Astrocyte (in vitro differentiated cells and primary cell): ENCODE measurements at regions not wholly inside any gene's neighbourhood (a gene's known extent, or its start where the extent isn't known, plus 50 kb on each side); places are given as distances from the start of the nearest gene placed in this dataset.

ENCODE experiments used
- EZH2 ChIP-seq: IDR thresholded peaks from 2 replicates; pipeline ENCODE4 v1.6.1; 2012; ENCODE audit warnings: mild to moderate bottlenecking, low read length, inconsistent platforms; ENCODE audit not compliant: insufficient read depth
- TF ChIP-seq, protein P1 (sequence below): IDR thresholded peaks from 2 replicates; pipeline ENCODE4 v1.5.1; 2011; ENCODE audit warnings: low read depth, mild to moderate bottlenecking, inconsistent platforms, low read length, moderate library complexity; ENCODE audit not compliant: insufficient read depth

DNA sequence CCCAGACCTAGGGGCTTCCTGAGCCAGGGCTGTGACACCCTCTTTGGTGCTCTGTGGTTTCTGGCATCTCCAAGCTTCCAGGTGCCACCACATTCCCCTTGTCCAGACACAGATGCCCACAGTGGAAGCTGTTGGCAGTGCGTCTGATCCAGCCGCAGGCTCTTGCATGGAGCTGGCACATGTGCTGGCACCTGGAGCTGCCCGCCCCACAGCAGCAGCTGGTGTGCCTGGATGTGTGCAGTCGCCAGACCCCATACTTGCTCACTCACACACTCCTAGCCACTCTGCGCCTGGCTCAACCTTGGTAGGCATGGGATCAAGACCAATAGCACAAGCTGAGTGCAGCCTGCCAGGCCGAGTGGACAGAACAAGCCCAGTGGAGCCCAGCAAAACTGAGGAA is 106.5 kb downstream of the LYZL1 start:
- TF ChIP-seq, protein P1, sequence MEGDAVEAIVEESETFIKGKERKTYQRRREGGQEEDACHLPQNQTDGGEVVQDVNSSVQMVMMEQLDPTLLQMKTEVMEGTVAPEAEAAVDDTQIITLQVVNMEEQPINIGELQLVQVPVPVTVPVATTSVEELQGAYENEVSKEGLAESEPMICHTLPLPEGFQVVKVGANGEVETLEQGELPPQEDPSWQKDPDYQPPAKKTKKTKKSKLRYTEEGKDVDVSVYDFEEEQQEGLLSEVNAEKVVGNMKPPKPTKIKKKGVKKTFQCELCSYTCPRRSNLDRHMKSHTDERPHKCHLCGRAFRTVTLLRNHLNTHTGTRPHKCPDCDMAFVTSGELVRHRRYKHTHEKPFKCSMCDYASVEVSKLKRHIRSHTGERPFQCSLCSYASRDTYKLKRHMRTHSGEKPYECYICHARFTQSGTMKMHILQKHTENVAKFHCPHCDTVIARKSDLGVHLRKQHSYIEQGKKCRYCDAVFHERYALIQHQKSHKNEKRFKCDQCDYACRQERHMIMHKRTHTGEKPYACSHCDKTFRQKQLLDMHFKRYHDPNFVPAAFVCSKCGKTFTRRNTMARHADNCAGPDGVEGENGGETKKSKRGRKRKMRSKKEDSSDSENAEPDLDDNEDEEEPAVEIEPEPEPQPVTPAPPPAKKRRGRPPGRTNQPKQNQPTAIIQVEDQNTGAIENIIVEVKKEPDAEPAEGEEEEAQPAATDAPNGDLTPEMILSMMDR: no peak
- TF ChIP-seq EZH2: no peak
